ENCODE measurements at regions not wholly inside any gene's neighbourhood (a gene's known extent, or its start where the extent isn't known, plus 50 kb on each side); places are given as distances from the start of the nearest gene placed in this dataset.

DNA sequence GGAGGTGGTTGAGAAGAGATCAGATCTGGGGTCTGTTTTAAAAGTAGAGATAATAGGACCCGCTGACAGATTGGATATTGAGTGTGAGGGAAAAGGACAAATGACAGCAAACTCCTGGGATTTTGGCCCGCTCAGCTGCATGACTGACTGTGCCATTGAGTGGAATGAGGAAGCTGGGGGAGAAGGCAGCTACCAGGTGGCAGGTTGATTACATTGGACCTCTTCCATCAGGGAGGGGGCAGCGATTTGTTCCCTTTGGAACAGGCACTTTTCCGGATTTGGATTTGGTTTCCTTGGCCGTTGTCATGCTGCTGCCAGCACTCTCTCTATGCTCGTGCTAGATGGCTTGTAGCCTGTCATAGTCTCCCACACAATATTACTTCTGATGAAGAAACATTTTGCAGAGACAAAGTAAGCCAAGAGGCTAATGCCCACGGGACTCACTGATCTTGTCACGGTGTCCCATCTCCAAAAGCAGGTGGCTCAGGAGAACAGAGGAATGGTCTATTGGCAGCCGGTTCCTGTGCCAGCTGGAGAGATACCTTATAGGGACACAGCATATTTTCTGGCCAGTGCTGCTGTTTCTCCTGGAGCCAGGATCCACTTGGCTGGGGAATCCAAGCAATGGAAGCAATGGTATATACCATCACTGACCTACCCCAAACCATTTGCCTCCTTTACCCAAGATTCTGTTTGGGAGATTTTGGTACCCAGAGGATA is 69.1 kb upstream of the WAC start:
- H3K36me3 ChIP-seq = no peaks in the 10 kb centered on the region
- no peaks in the 10 kb centered on the region for H3K9me3 ChIP-seq
- H3K4me1 ChIP-seq = no peaks in the 10 kb centered on the region
- WGBS, 2 donors = 42 to 66% methylated on average over 5 to 9 of the region's 9 CpGs
- TF ChIP-seq POLR2A (IDR thresholded peaks at IDR 0.05) = no peak
- TF ChIP-seq, protein P1, sequence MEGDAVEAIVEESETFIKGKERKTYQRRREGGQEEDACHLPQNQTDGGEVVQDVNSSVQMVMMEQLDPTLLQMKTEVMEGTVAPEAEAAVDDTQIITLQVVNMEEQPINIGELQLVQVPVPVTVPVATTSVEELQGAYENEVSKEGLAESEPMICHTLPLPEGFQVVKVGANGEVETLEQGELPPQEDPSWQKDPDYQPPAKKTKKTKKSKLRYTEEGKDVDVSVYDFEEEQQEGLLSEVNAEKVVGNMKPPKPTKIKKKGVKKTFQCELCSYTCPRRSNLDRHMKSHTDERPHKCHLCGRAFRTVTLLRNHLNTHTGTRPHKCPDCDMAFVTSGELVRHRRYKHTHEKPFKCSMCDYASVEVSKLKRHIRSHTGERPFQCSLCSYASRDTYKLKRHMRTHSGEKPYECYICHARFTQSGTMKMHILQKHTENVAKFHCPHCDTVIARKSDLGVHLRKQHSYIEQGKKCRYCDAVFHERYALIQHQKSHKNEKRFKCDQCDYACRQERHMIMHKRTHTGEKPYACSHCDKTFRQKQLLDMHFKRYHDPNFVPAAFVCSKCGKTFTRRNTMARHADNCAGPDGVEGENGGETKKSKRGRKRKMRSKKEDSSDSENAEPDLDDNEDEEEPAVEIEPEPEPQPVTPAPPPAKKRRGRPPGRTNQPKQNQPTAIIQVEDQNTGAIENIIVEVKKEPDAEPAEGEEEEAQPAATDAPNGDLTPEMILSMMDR (IDR thresholded peaks at IDR 0.05) = no peak
- intact Hi-C loops (cut with DNase I) = no loop called here
- no peak overlapping the region for H3K4me3 ChIP-seq
- no peaks in the 10 kb centered on the region for H3K27me3 ChIP-seq
- DNase-seq = no peak
- no peak overlapping the region for H3K27ac ChIP-seq

- Histone ChIP-seq H3K9me3 (no peaks in the 10 kb centered on the region), H3K4me3 (no peak overlapping the region), H3K4me1 (no peaks in the 10 kb centered on the region), H3K36me3 (no peaks in the 10 kb centered on the region), H3K27ac (no peak overlapping the region), H3K27me3 (no peaks in the 10 kb centered on the region)
- no peak for DNase-seq
- no peak for TF ChIP-seq POLR2A (IDR thresholded peaks at IDR 0.05)
- TF ChIP-seq, protein P1 (IDR thresholded peaks at IDR 0.05) = no peak
- intact Hi-C loops (cut with DNase I) = no loop called here
- 84 to 85% methylated on average over 4 to 5 of the region's 5 CpGs for WGBS, 2 donors
These were observed 65.3 kb upstream of the WAC start for GRCh38 chr10:28467615-28468014.

DNA sequence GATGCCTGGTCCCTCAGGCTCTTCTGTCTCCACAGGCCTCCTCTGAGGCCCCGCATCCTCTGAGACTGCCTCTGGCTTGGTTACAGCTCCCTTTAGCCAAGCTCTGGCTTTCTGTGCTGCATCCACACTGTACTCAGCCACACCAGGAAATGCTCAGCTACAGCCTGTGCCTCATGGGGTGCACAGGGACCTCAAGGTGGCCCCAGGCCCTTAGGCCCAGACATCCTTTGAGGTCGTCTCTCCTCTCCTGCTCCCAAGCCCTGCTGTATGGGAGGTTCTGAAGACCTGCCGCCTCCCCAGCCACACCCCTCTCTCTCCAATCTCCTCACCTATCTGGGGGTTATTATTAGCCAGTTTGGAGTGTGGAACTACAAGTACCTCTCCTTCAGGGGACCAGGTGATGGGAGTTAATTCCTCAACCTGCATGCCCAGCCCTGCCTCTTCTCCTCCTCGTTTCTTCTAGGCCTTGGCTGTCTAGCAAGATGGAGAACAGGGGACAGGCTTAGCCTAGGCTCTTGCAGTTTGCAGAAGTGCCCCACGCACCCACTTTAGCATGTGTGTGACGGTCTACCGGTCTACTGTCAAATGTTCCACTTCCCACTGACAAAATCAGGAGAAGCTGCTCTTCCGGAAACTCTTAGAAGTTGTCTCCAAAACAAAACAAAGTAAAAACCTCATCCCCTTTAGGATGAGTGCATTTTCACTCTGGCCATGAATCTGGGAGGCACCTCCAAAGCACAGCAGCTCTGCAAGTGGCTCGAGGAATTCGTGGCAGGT is 64.0 kb upstream of the WAC start:
- no peaks in the 10 kb centered on the region for H3K9me3 ChIP-seq
- H3K4me1 ChIP-seq = no peaks in the 10 kb centered on the region
- no peak for TF ChIP-seq POLR2A (IDR thresholded peaks at IDR 0.05)
- TF ChIP-seq, protein P1 (IDR thresholded peaks at IDR 0.05) = no peak
- intact Hi-C loops (cut with DNase I) = no loop called here
- H3K4me3 ChIP-seq = no peak overlapping the region
- H3K36me3 ChIP-seq = no peaks in the 10 kb centered on the region
- no peak overlapping the region for H3K27ac ChIP-seq
- WGBS, 2 donors = 69 to 81% methylated on average over 9 to 10 of the region's 10 CpGs
- no peaks in the 10 kb centered on the region for H3K27me3 ChIP-seq
- no peak for DNase-seq

- H3K36me3 ChIP-seq = no peaks in the 10 kb centered on the region
- WGBS, 2 donors = 63 to 65% methylated on average over 12 of the region's 12 CpGs
- H3K27ac ChIP-seq = no peak overlapping the region
- no peak overlapping the region for H3K4me3 ChIP-seq
- DNase-seq = no peak
- no peaks in the 10 kb centered on the region for H3K9me3 ChIP-seq
- intact Hi-C loops (cut with DNase I) = no loop called here
- TF ChIP-seq, protein P1 (IDR thresholded peaks at IDR 0.05) = no peak
- no peaks in the 10 kb centered on the region for H3K27me3 ChIP-seq
- no peaks in the 10 kb centered on the region for H3K4me1 ChIP-seq
These were observed 61.9 kb upstream of the WAC start for GRCh38 chr10:28470873-28471651.

DNA sequence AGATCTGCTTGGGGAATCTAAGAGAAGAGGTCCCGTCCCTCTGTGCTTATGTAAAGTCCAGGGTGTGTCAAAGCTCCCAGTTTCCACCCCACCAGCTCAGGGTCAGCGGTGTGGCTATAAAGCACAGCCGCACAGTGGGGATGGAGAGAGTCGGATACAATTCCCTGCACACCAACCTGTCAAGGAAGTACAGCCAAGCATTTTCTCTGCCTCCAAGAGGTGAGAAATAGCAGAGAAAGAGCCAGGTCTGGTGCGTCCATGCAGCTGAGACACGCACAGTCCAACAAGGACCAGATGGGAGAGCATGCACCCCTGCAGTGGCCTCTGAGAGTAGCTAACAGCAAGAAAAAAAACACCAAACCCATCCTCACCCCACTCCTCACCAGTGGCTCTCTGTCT is 61.3 kb upstream of the WAC start:
- Histone ChIP-seq H3K4me1 (no peaks in the 10 kb centered on the region), H3K4me3 (no peak overlapping the region), H3K36me3 (no peaks in the 10 kb centered on the region), H3K9me3 (no peaks in the 10 kb centered on the region), H3K27ac (no peak overlapping the region), H3K27me3 (no peaks in the 10 kb centered on the region)
- DNase-seq = no peak
- intact Hi-C loops (cut with DNase I) = no loop called here
- WGBS, 2 donors = 89 to 100% methylated on average over 2 to 3 of the region's 6 CpGs
- no peak for TF ChIP-seq POLR2A (IDR thresholded peaks at IDR 0.05)
- TF ChIP-seq, protein P1 (IDR thresholded peaks at IDR 0.05) = no peak

Data from esophagus squamous epithelium (tissue), 5 donors.